IMR-90 (cell line): ENCODE measurements at regions not wholly inside any gene's neighbourhood (a gene's known extent, or its start where the extent isn't known, plus 50 kb on each side); places are given as distances from the start of the nearest gene placed in this dataset.

Experiments used
- BHLHE40 ChIP-seq: fragments of 150-350 bp; IDR thresholded peaks from 2 replicates; pipeline ENCODE4 v1.6.1; 2016; ENCODE audit warnings: mild to moderate bottlenecking, low read depth, low read length
- CHD1 ChIP-seq: IDR thresholded peaks from 2 replicates; pipeline ENCODE4 v1.6.1; 2012; ENCODE audit warnings: low read depth, low read length, improper control_type of control experiment
- CTCF ChIP-seq: conservative IDR thresholded peaks from 2 replicates; pipeline ENCODE4 v1.5.1; 2012; ENCODE audit warnings: mild to moderate bottlenecking, low read depth, low read length, improper control_type of control experiment
- ELK1 ChIP-seq: fragments of 150-350 bp; IDR thresholded peaks from 2 replicates; pipeline ENCODE4 v1.6.1; 2016; ENCODE audit warnings: low read depth, mild to moderate bottlenecking, low read length, moderate library complexity, borderline replicate concordance
- FOS ChIP-seq: fragments of 150-350 bp; IDR thresholded peaks from 2 replicates; pipeline ENCODE4 v1.6.1; 2016; ENCODE audit warnings: low read depth, low read length
- NFE2L2 ChIP-seq: fragments of 150-350 bp; IDR thresholded peaks from 2 replicates; pipeline ENCODE4 v1.6.1; 2016; ENCODE audit warnings: low read depth, mild to moderate bottlenecking, low read length
- POLR2A ChIP-seq: IDR thresholded peaks from 2 replicates; pipeline ENCODE4 v1.6.1; 2012; ENCODE audit warnings: mild to moderate bottlenecking, low read depth, low read length
- RAD21 ChIP-seq: IDR thresholded peaks from 2 replicates; pipeline ENCODE4 v1.6.1; 2012; ENCODE audit warnings: low read length, improper control_type of control experiment
- RCOR1 ChIP-seq: IDR thresholded peaks from 2 replicates; pipeline ENCODE4 v1.6.1; 2012; ENCODE audit warnings: mild to moderate bottlenecking, low read length, improper control_type of control experiment; ENCODE audit not compliant: insufficient replicate concordance
- RFX5 ChIP-seq: IDR thresholded peaks from 2 replicates; pipeline ENCODE4 v1.8.0; 2012; ENCODE audit warnings: low read depth, mild to moderate bottlenecking, low read length, moderate library complexity

GRCh38 chr5:52694648-52695047 lies 93.1 kb upstream of the ITGA1 start:
- TF ChIP-seq CTCF (no peak), POLR2A (no peak), CHD1 (no peak), RAD21 (no peak), RCOR1 (no peak), FOS (no peak), RFX5 (no peak), NFE2L2 (no peak), BHLHE40 (no peak), ELK1 (no peak)
